Neural progenitor cell (in vitro differentiated cells): ENCODE measurements at regions not wholly inside any gene's neighbourhood (a gene's known extent, or its start where the extent isn't known, plus 50 kb on each side); places are given as distances from the start of the nearest gene placed in this dataset.

ENCODE experiments used
- CTCF ChIP-seq: fragments of 200-600 bp; sonication (generic); IDR thresholded peaks from 2 replicates; pipeline ENCODE4 v1.5.1; 2017; ENCODE audit warnings: antibody characterized with exemption, mild to moderate bottlenecking
- EZH2 ChIP-seq: fragments of 200-600 bp; sonication (generic); IDR thresholded peaks from 2 replicates; pipeline ENCODE4 v1.6.1; 2017; ENCODE audit warnings: antibody characterized with exemption, mild to moderate bottlenecking, moderate library complexity
- EZH2phosphoT487 ChIP-seq: fragments of 200-600 bp; sonication (generic); IDR thresholded peaks from 2 replicates; pipeline ENCODE4 v1.6.1; 2017; ENCODE audit warnings: antibody characterized with exemption

- no peak for TF ChIP-seq CTCF
- no peak for TF ChIP-seq EZH2phosphoT487
- TF ChIP-seq EZH2, result no peak
These were observed 283.2 kb downstream of the SH3GL2 start for GRCh38 chr9:17862101-17862500.
